PC-3 (cell line): ENCODE measurements at regions not wholly inside any gene's neighbourhood (a gene's known extent, or its start where the extent isn't known, plus 50 kb on each side); places are given as distances from the start of the nearest gene placed in this dataset.

Source experiments
- CTCF ChIP-seq: fragments of 300-600 bp; sonication (generic); conservative IDR thresholded peaks from 2 replicates; pipeline ENCODE4 v1.5.1; 2017; ENCODE audit warnings: antibody characterized with exemption, low read depth, mild to moderate bottlenecking, low read length
- EZH2 ChIP-seq: fragments of 300-600 bp; sonication (generic); IDR thresholded peaks from one replicate; pipeline ENCODE4 v1.6.1; 2017; ENCODE audit warnings: antibody characterized with exemption, mild to moderate bottlenecking, low read length; ENCODE audit not compliant: unreplicated experiment

GRCh38 chr4:124210746-124211145 is 501.8 kb downstream of the ANKRD50 start:
- no peak for TF ChIP-seq CTCF
- no peak for TF ChIP-seq EZH2
